ENCODE measurements at regions not wholly inside any gene's neighbourhood (a gene's known extent, or its start where the extent isn't known, plus 50 kb on each side); places are given as distances from the start of the nearest gene placed in this dataset.

DNA sequence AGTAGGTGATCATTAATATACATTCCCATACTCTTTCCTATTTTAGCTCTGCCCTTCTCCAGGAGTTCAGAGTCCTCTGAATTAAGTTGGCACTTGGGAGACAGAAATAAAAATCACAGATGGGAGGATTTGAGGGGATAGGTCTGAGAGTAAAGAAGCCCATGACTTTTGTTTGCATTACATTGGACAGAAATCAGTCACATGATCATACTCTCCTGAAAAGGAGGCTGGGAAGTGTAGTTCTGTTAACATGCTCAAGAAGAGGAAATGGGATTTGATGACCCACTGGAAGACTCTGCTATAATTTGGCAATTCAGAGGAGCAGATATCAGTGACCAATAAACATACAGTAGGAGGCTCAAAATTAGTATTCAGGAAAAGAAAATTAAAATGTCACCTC is 674.9 kb upstream of the C16orf82 start (continued):
- TF ChIP-seq, protein P1, sequence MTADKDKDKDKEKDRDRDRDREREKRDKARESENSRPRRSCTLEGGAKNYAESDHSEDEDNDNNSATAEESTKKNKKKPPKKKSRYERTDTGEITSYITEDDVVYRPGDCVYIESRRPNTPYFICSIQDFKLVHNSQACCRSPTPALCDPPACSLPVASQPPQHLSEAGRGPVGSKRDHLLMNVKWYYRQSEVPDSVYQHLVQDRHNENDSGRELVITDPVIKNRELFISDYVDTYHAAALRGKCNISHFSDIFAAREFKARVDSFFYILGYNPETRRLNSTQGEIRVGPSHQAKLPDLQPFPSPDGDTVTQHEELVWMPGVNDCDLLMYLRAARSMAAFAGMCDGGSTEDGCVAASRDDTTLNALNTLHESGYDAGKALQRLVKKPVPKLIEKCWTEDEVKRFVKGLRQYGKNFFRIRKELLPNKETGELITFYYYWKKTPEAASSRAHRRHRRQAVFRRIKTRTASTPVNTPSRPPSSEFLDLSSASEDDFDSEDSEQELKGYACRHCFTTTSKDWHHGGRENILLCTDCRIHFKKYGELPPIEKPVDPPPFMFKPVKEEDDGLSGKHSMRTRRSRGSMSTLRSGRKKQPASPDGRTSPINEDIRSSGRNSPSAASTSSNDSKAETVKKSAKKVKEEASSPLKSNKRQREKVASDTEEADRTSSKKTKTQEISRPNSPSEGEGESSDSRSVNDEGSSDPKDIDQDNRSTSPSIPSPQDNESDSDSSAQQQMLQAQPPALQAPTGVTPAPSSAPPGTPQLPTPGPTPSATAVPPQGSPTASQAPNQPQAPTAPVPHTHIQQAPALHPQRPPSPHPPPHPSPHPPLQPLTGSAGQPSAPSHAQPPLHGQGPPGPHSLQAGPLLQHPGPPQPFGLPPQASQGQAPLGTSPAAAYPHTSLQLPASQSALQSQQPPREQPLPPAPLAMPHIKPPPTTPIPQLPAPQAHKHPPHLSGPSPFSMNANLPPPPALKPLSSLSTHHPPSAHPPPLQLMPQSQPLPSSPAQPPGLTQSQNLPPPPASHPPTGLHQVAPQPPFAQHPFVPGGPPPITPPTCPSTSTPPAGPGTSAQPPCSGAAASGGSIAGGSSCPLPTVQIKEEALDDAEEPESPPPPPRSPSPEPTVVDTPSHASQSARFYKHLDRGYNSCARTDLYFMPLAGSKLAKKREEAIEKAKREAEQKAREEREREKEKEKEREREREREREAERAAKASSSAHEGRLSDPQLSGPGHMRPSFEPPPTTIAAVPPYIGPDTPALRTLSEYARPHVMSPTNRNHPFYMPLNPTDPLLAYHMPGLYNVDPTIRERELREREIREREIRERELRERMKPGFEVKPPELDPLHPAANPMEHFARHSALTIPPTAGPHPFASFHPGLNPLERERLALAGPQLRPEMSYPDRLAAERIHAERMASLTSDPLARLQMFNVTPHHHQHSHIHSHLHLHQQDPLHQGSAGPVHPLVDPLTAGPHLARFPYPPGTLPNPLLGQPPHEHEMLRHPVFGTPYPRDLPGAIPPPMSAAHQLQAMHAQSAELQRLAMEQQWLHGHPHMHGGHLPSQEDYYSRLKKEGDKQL (CRISPR knock-in tag; IDR thresholded peaks at IDR 0.05; ENCODE audit: borderline replicate concordance): no peak
- TF ChIP-seq PHB (CRISPR knock-in tag; IDR thresholded peaks at IDR 0.05) (no peak), DACH1 (IDR thresholded peaks at IDR 0.05; ENCODE audit: partially characterized antibody) (no peak), HEY1 (CRISPR knock-in tag; IDR thresholded peaks at IDR 0.05; ENCODE audit: borderline replicate concordance) (no peak), BRD9 (IDR thresholded peaks at IDR 0.05; ENCODE audit: low read depth, partially characterized antibody) (no peak), THRAP3 (IDR thresholded peaks at IDR 0.05; ENCODE audit: borderline replicate concordance) (no peak), GABPB1 (CRISPR knock-in tag; IDR thresholded peaks at IDR 0.05) (no peak), ZNF77 (CRISPR knock-in tag; IDR thresholded peaks at IDR 0.05) (no peak), ESRRA (IDR thresholded peaks at IDR 0.05; ENCODE audit: borderline replicate concordance, low read depth) (no peak), PHB2 (IDR thresholded peaks at IDR 0.05; ENCODE audit: low read depth) (no peak), POLR3A (IDR thresholded peaks at IDR 0.05; ENCODE audit: borderline replicate concordance, extremely low read depth, insufficient read depth, insufficient read length) (no peak), ZNF707 (CRISPR knock-in tag; conservative IDR thresholded peaks at IDR 0.05) (no peak)
- TF ChIP-seq, protein P2, sequence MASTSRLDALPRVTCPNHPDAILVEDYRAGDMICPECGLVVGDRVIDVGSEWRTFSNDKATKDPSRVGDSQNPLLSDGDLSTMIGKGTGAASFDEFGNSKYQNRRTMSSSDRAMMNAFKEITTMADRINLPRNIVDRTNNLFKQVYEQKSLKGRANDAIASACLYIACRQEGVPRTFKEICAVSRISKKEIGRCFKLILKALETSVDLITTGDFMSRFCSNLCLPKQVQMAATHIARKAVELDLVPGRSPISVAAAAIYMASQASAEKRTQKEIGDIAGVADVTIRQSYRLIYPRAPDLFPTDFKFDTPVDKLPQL (IDR thresholded peaks at IDR 0.05; ENCODE audit: extremely low read depth, insufficient read length): no peak
